ENCODE measurements at regions not wholly inside any gene's neighbourhood (a gene's known extent, or its start where the extent isn't known, plus 50 kb on each side); places are given as distances from the start of the nearest gene placed in this dataset.
A peak's percentile ranks its signal among the peaks of the same experiment; 100 is the strongest.

- no peak for DNase-seq (ENCODE audit: extremely low read depth, low read depth)
- no peak overlapping the region for H3K4me3 ChIP-seq (replicated peaks; ENCODE audit: low read depth, low read length)
- TF ChIP-seq CTCF (IDR thresholded peaks at IDR 0.05; ENCODE audit: low read depth, low read length, missing control alignments), result no peak
Observed at GRCh38 chr12:126685636-126686035, 1581.3 kb upstream of the TMEM132C start.

- no peak for TF ChIP-seq CTCF (IDR thresholded peaks at IDR 0.05; ENCODE audit: low read depth, low read length, missing control alignments)
- H3K4me3 ChIP-seq (replicated peaks; ENCODE audit: low read depth, low read length), result no peak overlapping the region
Observed at GRCh38 chr12:126688556-126688955, 1578.4 kb upstream of the TMEM132C start.

GRCh38 chr12:126700096-126700495, 1566.9 kb upstream of the TMEM132C start:
- no peak overlapping the region for H3K4me3 ChIP-seq (replicated peaks; ENCODE audit: low read depth, low read length)
- no peak for TF ChIP-seq CTCF (IDR thresholded peaks at IDR 0.05; ENCODE audit: low read depth, low read length, missing control alignments)
- DNase-seq (ENCODE audit: extremely low read depth, low read depth), result no peak

More at GRCh38 chr12:126688556-126688955, 1578.4 kb upstream of the TMEM132C start:
- DNase-seq (ENCODE audit: extremely low read depth, low read depth), result no peak

- TF ChIP-seq CTCF (IDR thresholded peaks at IDR 0.05; ENCODE audit: low read depth, low read length, missing control alignments), result no peak
- no peak for DNase-seq (ENCODE audit: extremely low read depth, low read depth)
Observed at GRCh38 chr12:126704609-126705008, 1562.4 kb upstream of the TMEM132C start.

GRCh38 chr12:126706300-126706699, 1560.7 kb upstream of the TMEM132C start:
- H3K4me3 ChIP-seq (replicated peaks; ENCODE audit: low read depth, low read length), result no peak overlapping the region
- no peak for DNase-seq (ENCODE audit: extremely low read depth, low read depth)
- no peak for TF ChIP-seq CTCF (IDR thresholded peaks at IDR 0.05; ENCODE audit: low read depth, low read length, missing control alignments)

More at GRCh38 chr12:126704609-126705008, 1562.4 kb upstream of the TMEM132C start:
- H3K4me3 ChIP-seq (replicated peaks; ENCODE audit: low read depth, low read length), result no peak overlapping the region

GRCh38 chr12:126708492-126708896, 1558.5 kb upstream of the TMEM132C start:
- H3K4me3 ChIP-seq (replicated peaks; ENCODE audit: low read depth, low read length), result no peak overlapping the region
- TF ChIP-seq CTCF (IDR thresholded peaks at IDR 0.05; ENCODE audit: low read depth, low read length, missing control alignments), result no peak
- peak; percentile 50 for DNase-seq (ENCODE audit: extremely low read depth, low read depth)

GRCh38 chr12:126718365-126718764, 1548.6 kb upstream of the TMEM132C start:
- no peak for DNase-seq (ENCODE audit: extremely low read depth, low read depth)
- TF ChIP-seq CTCF (IDR thresholded peaks at IDR 0.05; ENCODE audit: low read depth, low read length, missing control alignments), result no peak
- H3K4me3 ChIP-seq (replicated peaks; ENCODE audit: low read depth, low read length), result no peak overlapping the region
